GM12878 (cell line): ENCODE measurements at regions not wholly inside any gene's neighbourhood (a gene's known extent, or its start where the extent isn't known, plus 50 kb on each side); places are given as distances from the start of the nearest gene placed in this dataset.

ENCODE experiments used
- JUND ChIP-seq: IDR thresholded peaks from 2 replicates; pipeline ENCODE4 v1.6.1; 2012; ENCODE audit warnings: low read depth, mild to moderate bottlenecking, low read length, improper control_type of control experiment, moderate library complexity
- PAX5 ChIP-seq: IDR thresholded peaks from 2 replicates; pipeline ENCODE4 v1.6.1; 2011; ENCODE audit warnings: low read depth, low read length, borderline replicate concordance

DNA sequence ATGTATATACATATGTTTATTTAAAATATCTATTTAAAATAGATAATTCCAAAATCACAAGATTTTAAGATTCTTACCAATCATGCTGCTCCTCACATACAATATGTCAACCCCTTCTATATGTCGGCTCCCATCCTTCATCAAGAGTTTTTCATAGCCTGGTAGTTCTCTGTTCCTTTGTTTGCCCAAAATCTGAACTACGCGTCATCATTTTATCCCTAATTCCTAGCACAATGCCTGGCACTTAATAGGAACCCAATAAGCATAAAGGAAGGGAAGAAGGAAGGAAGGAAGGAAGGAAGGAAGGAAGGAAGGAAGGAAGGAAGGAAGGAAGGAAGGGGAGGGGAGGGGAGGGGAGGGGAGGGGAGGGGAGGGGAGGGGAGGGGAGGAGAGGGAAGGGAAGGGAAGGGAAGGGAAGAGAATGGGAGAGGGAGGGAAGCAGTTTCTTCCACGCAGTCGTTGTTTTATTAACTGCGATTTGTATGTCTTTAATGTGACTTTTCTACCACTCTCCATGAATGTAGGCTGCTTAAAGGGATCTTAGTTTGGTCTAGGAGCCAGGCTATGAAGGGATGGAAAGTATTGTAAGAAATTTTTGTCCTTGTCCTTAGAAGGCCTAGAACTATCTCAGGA, 83.3 kb upstream of the PCGF5 start:
- TF ChIP-seq PAX5 (no peak), JUND (no peak)
